Right atrium auricular region (tissue), 2 donors: ENCODE measurements at regions not wholly inside any gene's neighbourhood (a gene's known extent, or its start where the extent isn't known, plus 50 kb on each side); places are given as distances from the start of the nearest gene placed in this dataset.

Experiments used
- DNase-seq: peaks from one replicate; pipeline ENCODE4 v3.0.0-alpha.2; 2019; ENCODE audit warnings: low spot score
- H3K27ac ChIP-seq, 2 donors: fragments of 200-600 bp; sonication (generic); 1 replicate in 1 of 2; 2 replicates in 1 of 2; pipeline ENCODE4 v1.5.1; 2016 to 2019
- H3K27me3 ChIP-seq, 2 donors: fragments of 200-600 bp; sonication (generic); one replicate each; pipeline versions ENCODE4 v1.5.1 to v1.6.0; 2017 to 2019
- H3K36me3 ChIP-seq: fragments of 200-600 bp; sonication (generic); one replicate; pipeline ENCODE4 v1.5.1; 2016
- H3K4me1 ChIP-seq, 2 donors: fragments of 200-600 bp; sonication (generic); one replicate each; pipeline versions ENCODE4 v1.5.1 to v1.6.0; 2017 to 2019
- H3K4me3 ChIP-seq, 2 donors: fragments of 200-600 bp; sonication (generic); 1 replicate in 1 of 2; 2 replicates in 1 of 2; pipeline ENCODE4 v1.5.1; 2017 to 2019; ENCODE audit warnings: mild to moderate bottlenecking in 1 of 2, moderate library complexity in 1 of 2
- H3K9me3 ChIP-seq, 2 donors: fragments of 200-600 bp; sonication (generic); one replicate each; pipeline ENCODE4 v1.5.1; 2019
- CTCF ChIP-seq, 2 donors: fragments of 200-600 bp; sonication (generic); IDR thresholded peaks; one replicate each; pipeline ENCODE4 v1.5.1; 2019; ENCODE audit warnings: antibody characterized with exemption in 2 of 2

GRCh38 chr7:32283546-32283945 is 206.6 kb downstream of the LSM5 start:
- H3K4me1 ChIP-seq, result no peaks in the 10 kb centered on the region
- H3K36me3 ChIP-seq, result no peaks in the 10 kb centered on the region
- DNase-seq, result no peak
- H3K4me3 ChIP-seq, result no peak overlapping the region
- H3K9me3 ChIP-seq, result no peaks in the 10 kb centered on the region
- H3K27ac ChIP-seq, result no peak overlapping the region
- no peak for TF ChIP-seq CTCF (IDR thresholded peaks at IDR 0.05)
- no peaks in the 10 kb centered on the region for H3K27me3 ChIP-seq

GRCh38 chr7:32279500-32279899 is 209.3 kb upstream of the PDE1C start:
- no peak overlapping the region for H3K27ac ChIP-seq
- H3K27me3 ChIP-seq, result no peaks in the 10 kb centered on the region
- H3K9me3 ChIP-seq, result no peaks in the 10 kb centered on the region
- no peak for DNase-seq
- no peaks in the 10 kb centered on the region for H3K36me3 ChIP-seq
- no peaks in the 10 kb centered on the region for H3K4me1 ChIP-seq
- no peak for TF ChIP-seq CTCF (IDR thresholded peaks at IDR 0.05)
- H3K4me3 ChIP-seq, result no peak overlapping the region

DNA sequence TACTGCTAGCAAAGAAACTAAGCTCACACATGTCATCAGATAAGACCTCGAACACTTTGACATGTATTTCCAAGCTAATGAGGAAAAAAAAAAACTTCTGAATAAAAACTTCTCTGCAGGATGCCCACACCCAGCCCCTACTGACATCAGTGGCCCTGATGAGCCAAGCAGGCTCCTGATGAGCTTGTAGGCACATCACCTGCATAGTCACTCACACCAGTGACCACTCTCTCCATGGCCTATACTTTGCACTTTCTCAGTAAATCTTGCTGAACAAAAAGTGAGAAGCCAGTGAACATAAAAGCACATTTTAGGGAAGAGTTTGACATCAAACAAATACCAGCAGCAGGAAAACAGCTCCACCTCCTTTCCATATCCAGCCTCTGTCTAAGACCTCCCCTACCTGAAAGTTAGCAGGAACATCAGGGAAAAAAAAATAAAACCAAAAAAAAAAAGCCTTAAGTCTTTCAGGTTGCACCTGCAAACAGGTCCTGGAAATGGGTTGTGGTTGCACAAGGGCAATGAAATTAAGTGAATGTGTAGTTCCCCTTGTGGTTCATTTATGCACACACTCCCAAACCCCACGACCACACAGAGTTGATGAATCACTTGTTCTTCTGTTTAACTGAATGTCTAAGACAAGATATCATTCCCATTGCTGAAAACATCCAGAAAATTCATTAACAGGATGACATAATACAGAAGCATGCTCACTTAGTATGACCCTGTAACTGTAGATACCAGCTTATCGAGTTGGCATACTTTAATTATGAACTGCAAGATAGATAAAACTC is 205.2 kb upstream of the PDE1C start:
- no peaks in the 10 kb centered on the region for H3K36me3 ChIP-seq
- H3K4me1 ChIP-seq, result no peaks in the 10 kb centered on the region
- H3K27me3 ChIP-seq, result no peaks in the 10 kb centered on the region
- no peak overlapping the region for H3K4me3 ChIP-seq
- H3K9me3 ChIP-seq, result no peaks in the 10 kb centered on the region
- H3K27ac ChIP-seq, result no peak overlapping the region
- no peak for DNase-seq
- TF ChIP-seq CTCF (IDR thresholded peaks at IDR 0.05), result no peak

- Histone ChIP-seq H3K4me1 (no peaks in the 10 kb centered on the region), H3K27ac (no peak overlapping the region), H3K9me3 (no peaks in the 10 kb centered on the region), H3K4me3 (no peak overlapping the region), H3K27me3 (no peaks in the 10 kb centered on the region), H3K36me3 (no peaks in the 10 kb centered on the region)
- no peak for DNase-seq
- no peak for TF ChIP-seq CTCF (IDR thresholded peaks at IDR 0.05)
Measured at GRCh38 chr7:32273297-32273696, 203.1 kb upstream of the PDE1C start.

DNA sequence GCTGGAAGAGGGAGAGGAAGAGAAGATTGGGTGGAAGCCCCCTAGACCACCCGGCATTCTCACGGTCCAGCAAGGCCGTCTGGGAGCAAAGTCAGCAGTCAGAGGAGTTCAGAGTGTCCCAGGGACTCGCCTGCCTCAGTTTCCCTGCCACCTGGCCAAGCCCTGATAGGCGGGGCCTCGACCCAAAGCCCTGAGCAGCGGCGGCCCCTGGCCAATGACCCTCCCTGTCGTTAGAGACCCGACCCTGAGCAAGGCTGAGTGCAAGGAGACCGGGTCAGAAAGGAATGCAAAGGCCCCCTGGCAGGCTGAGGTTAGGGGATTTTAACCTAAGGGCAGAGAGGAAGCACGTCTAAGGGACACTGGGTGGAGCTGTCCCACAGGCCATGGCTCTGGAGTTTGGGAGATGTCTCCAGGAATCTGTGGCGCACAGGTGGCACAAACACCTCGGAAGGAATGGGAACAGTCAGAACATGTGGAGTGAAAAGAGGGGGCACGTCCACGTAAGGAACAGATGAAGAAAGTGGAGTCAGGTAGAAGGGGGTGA is 196.8 kb upstream of the PDE1C start:
- DNase-seq, result no peak
- no peaks in the 10 kb centered on the region for H3K36me3 ChIP-seq
- H3K4me1 ChIP-seq, result no peaks in the 10 kb centered on the region
- H3K27me3 ChIP-seq, result no peaks in the 10 kb centered on the region
- H3K27ac ChIP-seq, result no peak overlapping the region
- no peaks in the 10 kb centered on the region for H3K9me3 ChIP-seq
- no peak overlapping the region for H3K4me3 ChIP-seq
- TF ChIP-seq CTCF (IDR thresholded peaks at IDR 0.05), result no peak
